ENCODE measurements at regions not wholly inside any gene's neighbourhood (a gene's known extent, or its start where the extent isn't known, plus 50 kb on each side); places are given as distances from the start of the nearest gene placed in this dataset.

GRCh38 chr20:10986586-10986985 lies 312.8 kb upstream of the JAG1 start:
- DNase-seq = no peak

GRCh38 chr20:10987651-10988383 lies 314.0 kb upstream of the JAG1 start:
- no peak for DNase-seq

- DNase-seq = no peak
Measured at GRCh38 chr20:10990625-10991382, 317.0 kb upstream of the JAG1 start.

GRCh38 chr20:10992731-10993130 lies 318.9 kb upstream of the JAG1 start:
- no peak for DNase-seq

GRCh38 chr20:10994991-10995700 lies 321.3 kb upstream of the JAG1 start:
- DNase-seq = no peak

- no peak for DNase-seq
Measured at GRCh38 chr20:10998476-10998875, 324.7 kb upstream of the JAG1 start.

GRCh38 chr20:11000416-11000815 lies 326.6 kb upstream of the JAG1 start:
- DNase-seq = no peak

- no peak for DNase-seq
Measured at GRCh38 chr20:11001302-11001701, 327.5 kb upstream of the JAG1 start.

GRCh38 chr20:11001764-11002540 lies 328.2 kb upstream of the JAG1 start:
- DNase-seq = no peak

GRCh38 chr20:11003341-11003740 lies 329.5 kb upstream of the JAG1 start:
- DNase-seq = no peak

GRCh38 chr20:11008444-11009033 lies 334.7 kb upstream of the JAG1 start:
- no peak for DNase-seq

- DNase-seq = no peak
Measured at GRCh38 chr20:11011653-11012052, 337.9 kb upstream of the JAG1 start.

- DNase-seq = no peak
Measured at GRCh38 chr20:11012975-11013374, 339.2 kb upstream of the JAG1 start.

- DNase-seq = no peak
Measured at GRCh38 chr20:11013801-11014200, 340.0 kb upstream of the JAG1 start.

- no peak for DNase-seq
Measured at GRCh38 chr20:11015440-11015839, 341.6 kb upstream of the JAG1 start.

- DNase-seq = no peak
Measured at GRCh38 chr20:11017446-11017845, 343.6 kb upstream of the JAG1 start.

- DNase-seq = no peak
Measured at GRCh38 chr20:11018668-11019170, 344.9 kb upstream of the JAG1 start.

GRCh38 chr20:11020712-11021111 lies 346.9 kb upstream of the JAG1 start:
- no peak for DNase-seq

GRCh38 chr20:11027224-11027623 lies 353.4 kb upstream of the JAG1 start:
- no peak for DNase-seq

- no peak for DNase-seq
Measured at GRCh38 chr20:11030351-11030750, 356.6 kb upstream of the JAG1 start.

- DNase-seq = no peak
Measured at GRCh38 chr20:11031300-11031699, 357.5 kb upstream of the JAG1 start.
